AG10803 (cell line): ENCODE measurements at regions not wholly inside any gene's neighbourhood (a gene's known extent, or its start where the extent isn't known, plus 50 kb on each side); places are given as distances from the start of the nearest gene placed in this dataset.

ENCODE experiments used
- DNase-seq: peaks from one replicate; pipeline ENCODE4 v3.0.0; 2010; ENCODE audit warnings: low read depth
- H3K4me3 ChIP-seq: 2 replicates; pipeline ENCODE4 v1.5.1; 2011; ENCODE audit warnings: mild to moderate bottlenecking, low read length, control low read depth
- TF ChIP-seq, protein P1 (sequence below): conservative IDR thresholded peaks from 2 replicates; pipeline ENCODE4 v1.5.1; 2011; ENCODE audit warnings: mild to moderate bottlenecking, low read length, control low read depth, inconsistent platforms

GRCh38 chr6:79824202-79824601 lies 123.2 kb downstream of the ELOVL4 start:
- no peak for DNase-seq
- H3K4me3 ChIP-seq: no peak overlapping the region
- TF ChIP-seq, protein P1, sequence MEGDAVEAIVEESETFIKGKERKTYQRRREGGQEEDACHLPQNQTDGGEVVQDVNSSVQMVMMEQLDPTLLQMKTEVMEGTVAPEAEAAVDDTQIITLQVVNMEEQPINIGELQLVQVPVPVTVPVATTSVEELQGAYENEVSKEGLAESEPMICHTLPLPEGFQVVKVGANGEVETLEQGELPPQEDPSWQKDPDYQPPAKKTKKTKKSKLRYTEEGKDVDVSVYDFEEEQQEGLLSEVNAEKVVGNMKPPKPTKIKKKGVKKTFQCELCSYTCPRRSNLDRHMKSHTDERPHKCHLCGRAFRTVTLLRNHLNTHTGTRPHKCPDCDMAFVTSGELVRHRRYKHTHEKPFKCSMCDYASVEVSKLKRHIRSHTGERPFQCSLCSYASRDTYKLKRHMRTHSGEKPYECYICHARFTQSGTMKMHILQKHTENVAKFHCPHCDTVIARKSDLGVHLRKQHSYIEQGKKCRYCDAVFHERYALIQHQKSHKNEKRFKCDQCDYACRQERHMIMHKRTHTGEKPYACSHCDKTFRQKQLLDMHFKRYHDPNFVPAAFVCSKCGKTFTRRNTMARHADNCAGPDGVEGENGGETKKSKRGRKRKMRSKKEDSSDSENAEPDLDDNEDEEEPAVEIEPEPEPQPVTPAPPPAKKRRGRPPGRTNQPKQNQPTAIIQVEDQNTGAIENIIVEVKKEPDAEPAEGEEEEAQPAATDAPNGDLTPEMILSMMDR: no peak

DNA sequence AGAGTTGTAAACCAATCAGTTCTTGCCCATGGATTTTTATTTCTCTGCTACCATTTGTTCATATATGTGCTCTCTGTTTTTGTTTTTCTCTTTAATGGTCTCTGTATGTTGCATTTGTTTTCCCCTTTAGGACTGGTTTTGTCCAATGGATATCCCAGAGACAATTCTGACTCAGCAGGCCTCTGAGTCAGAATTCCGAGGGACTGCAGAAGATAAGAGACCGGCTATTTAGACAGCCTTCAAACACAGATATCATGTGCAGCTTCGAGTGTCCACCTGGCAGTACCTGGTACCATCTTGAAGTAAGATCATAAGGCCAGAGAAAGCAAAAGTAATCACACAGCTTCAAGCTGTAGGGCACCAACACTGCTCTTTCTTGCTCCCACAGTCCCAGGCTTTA lies 125.5 kb downstream of the ELOVL4 start:
- TF ChIP-seq, protein P1: no peak
- DNase-seq: no peak
- no peak overlapping the region for H3K4me3 ChIP-seq

GRCh38 chr6:79818471-79818870 lies 128.9 kb downstream of the ELOVL4 start:
- TF ChIP-seq, protein P1: no peak
- DNase-seq: no peak

DNA sequence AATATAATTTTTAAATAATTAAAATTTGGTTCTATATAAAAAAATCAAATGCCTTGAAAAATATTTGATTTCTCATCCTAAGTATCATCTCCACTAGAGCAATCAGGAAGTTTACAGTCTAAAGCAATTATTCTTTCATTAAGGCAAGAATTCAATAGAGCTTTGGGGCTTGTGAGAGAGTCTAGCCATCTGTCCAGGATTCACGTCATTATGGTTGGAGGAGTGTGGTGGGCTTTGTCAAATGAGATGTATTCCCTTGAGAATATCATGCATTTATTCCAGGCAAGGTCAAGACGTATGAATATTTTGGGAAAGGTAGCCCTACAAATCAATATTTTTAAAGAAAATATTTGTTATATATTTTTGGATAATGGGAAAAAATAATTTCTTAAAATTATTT lies 132.4 kb downstream of the ELOVL4 start:
- TF ChIP-seq, protein P1: no peak
- no peak for DNase-seq
- no peak overlapping the region for H3K4me3 ChIP-seq

More at GRCh38 chr6:79818471-79818870, 128.9 kb downstream of the ELOVL4 start:
- no peak overlapping the region for H3K4me3 ChIP-seq

GRCh38 chr6:79813854-79814709 lies 133.3 kb downstream of the ELOVL4 start:
- TF ChIP-seq, protein P1: peak; percentile 97
- DNase-seq: peak; percentile 61
- no peak overlapping the region for H3K4me3 ChIP-seq

DNA sequence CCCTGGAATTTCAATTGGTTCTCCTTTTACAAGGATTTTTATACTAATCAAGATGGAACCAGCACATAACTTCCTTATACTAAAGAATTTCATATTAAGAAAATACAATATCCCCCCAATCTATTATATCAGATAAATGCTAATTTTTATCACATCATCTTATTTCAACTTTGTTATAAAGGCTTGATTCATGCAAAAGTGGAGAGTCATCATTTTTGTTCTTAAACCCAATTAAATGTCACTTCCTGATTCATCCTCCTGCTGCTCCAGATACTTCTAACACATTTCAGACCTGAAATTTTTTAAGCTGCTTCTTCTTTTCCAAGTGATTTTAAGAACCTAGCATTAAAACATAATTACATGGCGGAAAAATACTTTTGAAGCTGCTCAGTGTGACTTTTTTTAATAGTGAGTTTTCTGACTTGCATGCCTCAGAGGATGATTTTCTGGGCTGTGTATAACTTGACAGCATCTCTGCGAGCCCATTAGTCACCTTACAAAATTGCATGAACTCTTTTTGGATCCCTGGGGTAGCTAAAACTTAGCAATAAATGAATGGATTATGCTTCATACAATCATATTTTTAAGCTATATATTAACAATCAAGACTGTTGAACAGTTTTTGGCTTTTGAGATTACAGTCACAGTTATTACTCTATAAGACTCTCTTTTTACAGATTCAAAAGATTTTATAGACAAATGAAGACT lies 134.1 kb downstream of the ELOVL4 start:
- TF ChIP-seq, protein P1: no peak
- DNase-seq: no peak
- no peak overlapping the region for H3K4me3 ChIP-seq

GRCh38 chr6:79812195-79812594 lies 135.2 kb downstream of the ELOVL4 start:
- H3K4me3 ChIP-seq: no peak overlapping the region
- TF ChIP-seq, protein P1: no peak
- no peak for DNase-seq
